Activated T-cell treated with anti-CD3 and anti-CD28 coated beads, Interleukin-2, amount 50 U/mL, for 4 hours (primary cell): ENCODE measurements at regions not wholly inside any gene's neighbourhood (a gene's known extent, or its start where the extent isn't known, plus 50 kb on each side); places are given as distances from the start of the nearest gene placed in this dataset.
"Not testable (repeated sequence)": the region's sequence is repeated elsewhere in the genome, so short reads cannot be mapped to it uniquely, and the experiment has no call there.

Experiments used
- ATAC-seq, 2 donors: fragments of 200-7000 bp; cut with Tn5 transposase; one replicate each; pipeline ENCODE4 v1.10.0; 2021
- DNase-seq: peaks from one replicate; pipeline ENCODE4 v3.0.0-alpha.2; 2020
- H3K27me3 Mint-ChIP-seq: one replicate; pipeline ENCODE4 v1.8.0; 2021; ENCODE audit warnings: low read depth, mixed read lengths
- H3K36me3 Mint-ChIP-seq: one replicate; pipeline ENCODE4 v1.8.0; 2022; ENCODE audit warnings: mixed read lengths; ENCODE audit not compliant: insufficient read depth
- H3K4me1 Mint-ChIP-seq: one replicate; pipeline ENCODE4 v1.8.0; 2021; ENCODE audit warnings: low read depth, mixed read lengths
- H3K4me3 Mint-ChIP-seq: one replicate; pipeline ENCODE4 v1.8.0; 2021; ENCODE audit warnings: mild to moderate bottlenecking, moderate library complexity, mixed read lengths
- H3K9me3 Mint-ChIP-seq: one replicate; pipeline ENCODE4 v1.8.0; 2021; ENCODE audit warnings: mixed read lengths

- not testable (repeated sequence) for H3K4me1 Mint-ChIP-seq, H3K9me3 Mint-ChIP-seq, H3K27me3 Mint-ChIP-seq, ATAC-seq, DNase-seq, H3K36me3 Mint-ChIP-seq, H3K4me3 Mint-ChIP-seq
These were observed 314.3 kb downstream of the GOLGA6L6 start for GRCh38 chr15:20227119-20227853.

- not testable (repeated sequence) for ATAC-seq, H3K4me3 Mint-ChIP-seq, H3K36me3 Mint-ChIP-seq, H3K27me3 Mint-ChIP-seq, DNase-seq, H3K9me3 Mint-ChIP-seq, H3K4me1 Mint-ChIP-seq
These were observed 315.1 kb downstream of the GOLGA6L6 start for GRCh38 chr15:20226531-20226930.

GRCh38 chr15:20221063-20221462 is 320.5 kb downstream of the GOLGA6L6 start:
- not testable (repeated sequence) for H3K36me3 Mint-ChIP-seq, H3K9me3 Mint-ChIP-seq, H3K4me3 Mint-ChIP-seq, ATAC-seq, DNase-seq, H3K4me1 Mint-ChIP-seq, H3K27me3 Mint-ChIP-seq

- not testable (repeated sequence) for ATAC-seq, H3K27me3 Mint-ChIP-seq, DNase-seq, H3K36me3 Mint-ChIP-seq, H3K4me3 Mint-ChIP-seq, H3K9me3 Mint-ChIP-seq, H3K4me1 Mint-ChIP-seq
These were observed 322.4 kb downstream of the GOLGA6L6 start for GRCh38 chr15:20219171-20219570.

- not testable (repeated sequence) for H3K9me3 Mint-ChIP-seq, H3K4me1 Mint-ChIP-seq, ATAC-seq, H3K4me3 Mint-ChIP-seq, H3K27me3 Mint-ChIP-seq, H3K36me3 Mint-ChIP-seq, DNase-seq
These were observed 325.9 kb downstream of the GOLGA6L6 start for GRCh38 chr15:20215700-20216099.

- H3K36me3 Mint-ChIP-seq, result not testable (repeated sequence)
These were observed 327.5 kb downstream of the GOLGA6L6 start for GRCh38 chr15:20214101-20214500.

GRCh38 chr15:20211508-20211907 is 330.1 kb downstream of the GOLGA6L6 start:
- H3K4me1 Mint-ChIP-seq, H3K4me3 Mint-ChIP-seq, DNase-seq, ATAC-seq, H3K27me3 Mint-ChIP-seq, H3K9me3 Mint-ChIP-seq, H3K36me3 Mint-ChIP-seq: not testable (repeated sequence)

More at GRCh38 chr15:20214101-20214500, 327.5 kb downstream of the GOLGA6L6 start:
- not testable (repeated sequence) for H3K4me1 Mint-ChIP-seq, H3K9me3 Mint-ChIP-seq, H3K4me3 Mint-ChIP-seq, H3K27me3 Mint-ChIP-seq, DNase-seq, ATAC-seq

GRCh38 chr15:20209973-20210372 is 331.6 kb downstream of the GOLGA6L6 start:
- DNase-seq, ATAC-seq, H3K4me3 Mint-ChIP-seq, H3K4me1 Mint-ChIP-seq, H3K36me3 Mint-ChIP-seq, H3K27me3 Mint-ChIP-seq, H3K9me3 Mint-ChIP-seq: not testable (repeated sequence)

GRCh38 chr15:20207607-20208006 is 334.0 kb downstream of the GOLGA6L6 start:
- H3K4me1 Mint-ChIP-seq, H3K4me3 Mint-ChIP-seq, H3K9me3 Mint-ChIP-seq, ATAC-seq, DNase-seq, H3K27me3 Mint-ChIP-seq, H3K36me3 Mint-ChIP-seq: not testable (repeated sequence)

- H3K27me3 Mint-ChIP-seq, DNase-seq: not testable (repeated sequence)
These were observed 334.4 kb downstream of the GOLGA6L6 start for GRCh38 chr15:20207198-20207597.

GRCh38 chr15:20204177-20204866 is 337.3 kb downstream of the GOLGA6L6 start:
- H3K9me3 Mint-ChIP-seq, H3K4me3 Mint-ChIP-seq, ATAC-seq, DNase-seq, H3K4me1 Mint-ChIP-seq, H3K27me3 Mint-ChIP-seq, H3K36me3 Mint-ChIP-seq: not testable (repeated sequence)

More at GRCh38 chr15:20207198-20207597, 334.4 kb downstream of the GOLGA6L6 start:
- H3K36me3 Mint-ChIP-seq, H3K9me3 Mint-ChIP-seq, H3K4me3 Mint-ChIP-seq, ATAC-seq, H3K4me1 Mint-ChIP-seq: not testable (repeated sequence)

GRCh38 chr15:20203649-20204150 is 337.9 kb downstream of the GOLGA6L6 start:
- H3K27me3 Mint-ChIP-seq, H3K4me3 Mint-ChIP-seq: not testable (repeated sequence)

GRCh38 chr15:20194591-20195198 is 346.9 kb downstream of the GOLGA6L6 start:
- ATAC-seq, H3K9me3 Mint-ChIP-seq, DNase-seq, H3K4me1 Mint-ChIP-seq, H3K4me3 Mint-ChIP-seq, H3K36me3 Mint-ChIP-seq, H3K27me3 Mint-ChIP-seq: not testable (repeated sequence)

More at GRCh38 chr15:20203649-20204150, 337.9 kb downstream of the GOLGA6L6 start:
- DNase-seq, H3K4me1 Mint-ChIP-seq, H3K36me3 Mint-ChIP-seq, ATAC-seq, H3K9me3 Mint-ChIP-seq: not testable (repeated sequence)

- H3K9me3 Mint-ChIP-seq, H3K4me3 Mint-ChIP-seq, H3K36me3 Mint-ChIP-seq, H3K27me3 Mint-ChIP-seq, H3K4me1 Mint-ChIP-seq: not testable (repeated sequence)
- DNase-seq (peak; percentile 27), ATAC-seq (peak; percentile 87)
These were observed 348.3 kb downstream of the GOLGA6L6 start for GRCh38 chr15:20192982-20193929.
